Fibroblast of skin of left biceps (primary cell): ENCODE measurements at regions not wholly inside any gene's neighbourhood (a gene's known extent, or its start where the extent isn't known, plus 50 kb on each side); places are given as distances from the start of the nearest gene placed in this dataset.

Experiments
- DNase-seq, 2 experiments: peaks; one replicate each; pipeline ENCODE4 v3.0.0-alpha.2; 2013; ENCODE audit warnings: low read depth in 2 of 2

DNA sequence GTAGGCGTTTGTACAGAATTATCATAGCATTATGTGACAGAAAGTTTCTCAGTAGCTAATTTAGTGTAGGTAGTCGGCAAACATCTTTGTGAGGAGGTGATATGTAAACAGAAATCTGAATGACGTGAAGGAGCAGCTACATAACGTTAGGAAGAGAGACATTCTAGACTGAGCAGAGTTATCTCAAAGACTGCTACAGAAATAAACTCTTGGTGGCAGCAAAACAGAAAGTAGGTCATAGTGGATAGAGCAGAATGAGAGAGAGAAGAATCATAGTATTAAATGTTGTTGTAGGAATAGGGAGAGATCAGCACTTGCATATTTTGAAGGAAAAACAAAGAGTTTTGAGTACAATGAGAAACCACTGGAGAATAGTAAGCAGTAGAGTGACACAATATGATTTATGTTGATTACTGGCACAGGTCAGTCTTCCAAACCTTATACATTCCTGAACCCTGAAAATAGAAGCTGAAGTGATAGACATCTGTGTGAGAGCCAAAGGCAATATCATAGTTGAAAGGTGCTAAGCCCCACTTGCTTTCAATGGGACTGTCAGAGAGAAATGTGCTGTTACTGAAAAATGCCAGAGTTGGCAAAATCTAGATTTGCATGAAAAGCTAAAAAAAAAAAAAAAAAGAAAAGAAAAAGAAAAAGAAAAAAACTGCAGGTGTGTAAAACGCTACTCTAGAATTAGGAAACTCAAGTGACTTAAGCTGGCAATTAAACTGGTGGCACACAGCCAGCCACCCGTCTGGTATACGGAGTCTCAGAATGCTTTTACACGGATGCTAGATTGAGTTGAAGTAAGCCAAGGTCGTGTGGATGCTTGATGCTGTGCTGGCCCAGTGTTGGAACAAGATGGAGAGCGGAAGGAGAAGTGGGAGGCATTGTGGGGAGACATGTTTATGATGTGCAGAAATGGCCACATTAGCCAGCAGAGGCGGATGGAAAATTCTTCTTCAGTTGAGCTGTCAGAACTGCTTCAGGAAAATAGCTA, 750.2 kb upstream of the HS3ST1 start:
- no peak for DNase-seq

DNA sequence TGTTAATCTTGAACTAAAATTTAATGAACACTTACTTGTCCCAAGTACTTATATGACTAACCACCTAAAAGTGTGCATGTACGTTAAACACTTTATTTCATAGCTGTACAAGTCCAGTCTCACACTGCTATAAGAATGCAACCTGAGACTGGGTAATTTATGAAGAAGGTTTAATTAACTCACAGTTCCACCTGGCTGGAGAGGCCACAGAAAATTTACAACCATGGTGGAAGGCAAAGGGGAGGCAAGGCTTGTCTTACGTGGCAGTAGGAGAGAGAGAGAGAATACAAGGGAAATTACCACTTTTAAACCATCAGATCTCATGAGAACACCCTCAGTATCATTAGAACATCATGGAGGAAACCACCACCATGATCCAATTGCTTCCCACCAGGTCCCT, 748.7 kb upstream of the HS3ST1 start:
- DNase-seq, result no peak

DNA sequence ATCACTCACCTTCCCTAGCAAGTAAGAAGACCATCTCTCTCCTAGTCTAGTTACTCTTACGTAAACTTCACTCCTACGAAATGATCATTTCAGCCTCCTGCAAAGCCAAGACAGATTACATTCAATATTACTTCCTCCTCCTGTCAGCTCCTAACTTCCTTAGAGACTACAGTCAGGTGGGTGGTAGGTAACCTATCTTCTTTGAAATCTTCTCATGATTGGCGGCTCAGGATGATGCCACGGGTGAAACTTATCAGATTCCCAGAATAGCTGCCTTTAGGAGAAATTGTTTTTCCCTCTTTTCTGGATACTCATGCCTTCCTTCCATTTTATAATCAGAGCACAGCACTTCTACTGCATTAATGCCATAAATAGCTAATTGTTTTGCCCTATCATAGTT, 744.8 kb upstream of the HS3ST1 start:
- no peak for DNase-seq

DNA sequence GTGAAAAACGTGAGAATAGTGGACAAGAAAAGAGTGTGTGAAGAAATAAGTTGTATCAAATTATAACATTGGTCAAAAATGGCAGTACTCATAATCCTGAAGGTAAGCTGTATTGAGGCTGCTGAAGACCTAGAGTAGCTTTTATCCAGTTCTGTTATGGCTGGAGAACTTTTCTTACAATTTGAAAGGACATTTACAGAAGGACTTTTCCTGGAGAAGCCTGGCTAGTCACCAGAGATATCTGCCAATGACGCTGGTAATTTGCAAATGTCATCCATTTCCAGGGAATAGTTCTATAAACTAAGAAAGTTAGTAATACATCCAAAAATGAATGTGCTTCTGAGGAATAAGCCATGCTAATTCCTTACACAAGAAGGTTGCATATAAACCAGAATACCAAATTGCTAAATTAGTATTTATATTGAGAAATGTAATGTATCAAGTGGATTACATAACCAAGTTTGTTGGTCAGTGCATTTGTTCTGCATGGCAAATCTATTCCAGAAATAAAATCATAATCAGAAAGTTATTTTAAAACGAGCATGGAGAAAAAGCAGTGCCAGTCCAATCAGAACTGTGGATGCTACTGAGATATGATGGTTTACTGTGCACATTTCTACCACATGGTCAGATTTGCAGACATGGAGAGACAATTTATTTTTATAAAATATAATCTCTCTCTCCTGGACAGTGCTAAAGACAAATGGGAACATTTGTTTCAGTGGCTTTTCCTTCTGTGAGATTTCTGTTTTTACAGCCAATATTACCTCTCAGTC, 743.7 kb upstream of the HS3ST1 start:
- no peak for DNase-seq

DNA sequence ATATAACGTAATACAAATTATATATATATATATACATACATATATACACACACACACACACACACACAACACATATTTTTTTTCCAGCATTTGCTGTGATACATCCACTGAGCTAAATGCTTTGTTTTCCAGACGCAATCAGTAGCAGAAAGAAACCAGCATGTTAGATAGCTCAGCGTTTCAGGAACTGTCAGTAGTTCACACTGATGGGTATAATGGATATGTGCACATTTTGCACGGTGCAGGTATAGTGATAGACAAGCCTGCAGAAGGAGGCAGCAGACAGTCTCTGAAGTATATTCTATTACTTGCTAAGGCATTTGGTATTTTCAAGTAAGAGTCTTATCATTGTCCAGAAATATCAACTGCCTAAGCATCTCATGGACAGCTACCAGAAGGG, 741.6 kb upstream of the HS3ST1 start:
- no peak for DNase-seq

DNA sequence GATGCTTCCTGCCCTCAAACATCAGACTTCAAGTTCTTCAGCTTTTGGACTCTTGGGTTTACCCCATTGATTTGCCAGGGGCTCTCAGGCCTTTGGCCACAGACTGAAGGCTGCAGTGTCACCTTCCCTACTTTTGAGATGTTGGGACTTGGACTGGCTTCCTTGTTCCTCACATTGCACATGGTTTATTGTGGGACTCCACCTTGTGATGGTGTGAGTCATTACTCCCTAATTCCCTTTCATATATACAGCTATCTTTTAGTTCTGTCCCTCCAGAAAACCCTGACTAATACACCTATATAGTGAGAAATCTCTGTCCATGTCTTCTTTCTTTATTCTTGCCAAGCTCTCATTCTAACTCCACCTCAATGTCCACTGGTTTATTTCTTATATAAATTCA, 736.9 kb upstream of the HS3ST1 start:
- no peak for DNase-seq

DNA sequence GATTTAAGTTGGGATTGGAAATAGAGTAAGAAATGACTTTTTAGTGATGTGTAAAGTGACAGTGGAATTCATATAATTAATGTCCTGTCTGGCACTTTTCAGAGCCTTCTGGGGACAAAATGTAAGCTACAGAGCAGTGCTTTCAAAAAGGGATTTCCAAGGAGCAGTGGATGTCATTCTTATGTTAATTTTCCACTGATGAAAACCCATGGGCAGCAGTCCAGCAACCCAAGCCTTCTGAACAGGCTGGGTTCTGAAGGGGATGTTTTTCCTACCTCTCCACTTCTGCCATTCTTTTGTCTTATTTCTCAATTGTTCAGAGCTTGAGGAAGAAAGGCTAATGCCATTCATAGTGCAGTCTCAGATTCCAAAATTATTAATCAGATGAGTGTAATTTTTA, 717.6 kb upstream of the HS3ST1 start:
- no peak for DNase-seq

DNA sequence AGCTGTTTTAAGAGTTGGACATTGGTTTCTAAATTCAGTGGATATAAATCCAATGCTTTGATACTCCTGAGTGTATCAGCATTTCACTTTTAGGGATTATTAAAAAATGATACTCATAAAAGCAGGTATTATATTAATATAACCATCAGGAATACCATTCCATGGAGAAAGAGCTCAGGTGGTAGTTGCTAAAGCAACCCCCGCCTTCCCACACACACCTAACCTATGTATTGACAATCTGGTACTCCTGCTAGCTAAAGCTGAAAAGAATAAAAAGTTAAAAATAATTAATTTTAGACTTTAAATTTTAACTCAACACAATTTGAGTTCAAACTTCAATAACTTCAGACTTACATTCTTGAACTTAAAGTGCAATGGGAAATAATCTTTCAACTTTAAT, 717.1 kb upstream of the HS3ST1 start:
- no peak for DNase-seq

DNA sequence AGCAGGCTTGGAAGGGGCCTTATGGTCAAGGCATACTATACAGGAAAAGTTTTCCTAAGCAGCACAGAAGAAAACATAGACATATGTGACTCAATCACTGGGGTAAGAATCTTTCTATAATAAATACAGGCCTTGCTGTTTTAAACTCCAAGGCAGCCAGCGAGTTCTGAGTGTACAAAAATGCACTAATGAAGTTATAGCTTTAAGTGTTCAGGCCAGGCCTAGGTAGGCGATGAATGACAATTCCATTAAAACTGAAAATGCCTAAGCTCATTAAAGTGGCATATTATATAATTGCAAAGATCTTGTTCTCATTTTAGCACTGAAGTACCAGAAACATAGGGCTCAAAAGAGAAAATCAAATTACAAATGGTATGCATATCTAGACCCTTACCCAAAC, 716.4 kb upstream of the HS3ST1 start:
- DNase-seq, result no peak

DNA sequence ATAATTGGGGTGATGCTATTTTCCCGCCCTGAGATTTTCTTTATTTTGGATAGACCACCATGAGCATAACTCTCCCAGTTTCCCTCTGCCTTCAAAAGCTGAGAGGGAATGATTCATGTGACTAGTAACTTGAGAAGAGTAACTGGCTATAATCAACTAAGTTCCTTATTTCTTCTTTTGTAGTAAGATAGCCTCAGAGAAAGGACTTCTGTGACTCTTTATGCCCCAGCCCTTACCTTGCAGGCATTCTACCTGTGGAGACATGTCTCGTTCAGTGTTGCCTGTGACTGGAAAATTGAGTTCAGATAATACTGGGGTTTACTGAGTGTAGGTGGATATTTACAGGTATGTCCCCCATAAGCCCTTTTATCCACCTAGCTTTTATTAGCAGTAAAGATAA, 715.4 kb upstream of the HS3ST1 start:
- DNase-seq, result no peak

DNA sequence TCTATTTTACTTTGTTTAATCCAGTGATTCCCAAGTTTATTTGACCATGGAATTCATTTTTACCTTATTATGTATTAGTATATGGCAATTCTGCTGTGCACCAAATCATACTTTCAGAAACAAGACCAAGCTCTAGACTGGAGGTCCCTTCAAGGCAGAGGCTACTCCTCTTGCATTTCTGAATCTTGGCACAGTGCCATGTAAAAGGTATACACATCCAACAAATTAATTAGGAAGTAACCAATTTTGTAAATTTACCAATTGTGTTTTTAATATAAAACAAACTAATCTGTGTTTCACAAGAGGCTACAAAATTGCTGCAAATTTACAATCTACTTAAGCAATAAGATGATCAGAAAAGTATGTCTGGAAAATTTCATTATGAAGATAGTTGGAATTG, 712.2 kb upstream of the HS3ST1 start:
- no peak for DNase-seq

DNA sequence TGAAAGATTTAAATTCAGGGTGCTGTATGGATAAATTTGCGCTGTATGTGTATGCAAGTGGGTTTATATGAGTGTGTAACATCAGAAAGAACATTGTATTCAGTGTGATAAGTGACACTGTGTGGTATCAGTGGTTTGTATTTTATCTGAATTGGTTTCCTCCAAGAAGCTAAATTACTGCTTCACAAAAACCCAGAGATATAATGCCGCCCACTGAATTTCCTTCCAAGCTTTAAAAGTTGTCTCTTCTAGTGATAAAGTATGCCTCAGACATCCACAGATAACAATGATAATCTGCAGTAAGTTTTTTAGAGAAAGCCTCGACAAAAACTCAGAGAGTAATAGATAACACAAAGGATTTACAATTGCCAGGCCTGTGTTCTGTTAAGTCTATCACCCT, 710.6 kb upstream of the HS3ST1 start:
- DNase-seq, result no peak

DNA sequence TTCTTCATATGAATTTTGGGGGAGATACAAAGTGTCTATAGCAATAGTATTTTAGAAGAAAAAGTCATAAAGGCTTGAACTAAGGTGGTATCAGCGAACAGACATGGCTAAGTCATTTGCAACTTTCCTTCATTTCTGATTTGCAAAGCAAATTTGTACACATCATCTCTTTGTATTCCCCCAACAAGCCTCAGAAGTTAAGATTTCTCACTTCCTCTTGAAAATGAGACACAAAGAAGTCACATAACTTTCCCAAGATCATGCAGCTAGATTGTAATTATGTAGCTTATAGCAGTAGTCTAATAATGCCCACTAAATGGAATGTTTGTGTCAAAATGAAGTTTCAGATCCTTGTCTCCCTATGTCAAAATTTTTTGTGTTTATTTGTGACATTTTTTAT, 709.8 kb upstream of the HS3ST1 start:
- no peak for DNase-seq

DNA sequence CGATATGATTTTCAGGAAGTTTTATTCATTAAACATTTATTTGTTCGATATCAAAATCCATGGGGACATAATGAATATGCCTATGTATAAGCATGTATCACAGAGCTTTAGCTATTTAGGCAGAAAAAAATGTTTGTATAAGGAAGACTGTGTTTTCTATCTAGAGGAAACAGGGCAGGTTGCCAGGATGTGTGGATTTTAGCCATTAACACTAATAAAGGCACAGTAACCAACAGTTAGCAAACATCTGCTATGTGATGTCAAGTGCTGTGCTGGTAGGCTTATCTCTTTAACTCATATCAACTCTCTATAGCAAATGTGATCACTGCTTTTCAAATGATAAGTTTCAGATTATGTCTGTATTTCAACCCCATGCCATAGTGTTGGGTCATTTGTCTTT, 708.9 kb upstream of the HS3ST1 start:
- DNase-seq, result no peak

DNA sequence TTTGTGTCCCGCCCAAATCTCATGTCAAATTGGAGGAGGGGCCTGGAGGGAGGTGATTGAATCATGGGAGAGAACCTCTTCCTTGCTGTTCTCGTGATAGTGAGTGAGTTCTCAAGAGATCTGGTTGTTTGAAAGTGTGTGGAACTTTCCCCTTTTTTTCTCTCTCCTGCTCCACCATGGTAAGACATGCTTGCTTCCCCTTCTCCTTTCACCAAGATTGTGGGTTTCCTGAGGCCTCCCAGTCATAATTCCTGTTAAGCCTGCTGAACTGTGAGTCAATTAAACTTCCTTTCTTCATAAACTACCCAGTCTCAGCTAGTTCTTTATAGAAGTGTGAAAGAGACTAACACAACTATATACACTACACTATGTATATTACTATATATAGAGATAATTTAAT, 697.8 kb upstream of the HS3ST1 start:
- no peak for DNase-seq

DNA sequence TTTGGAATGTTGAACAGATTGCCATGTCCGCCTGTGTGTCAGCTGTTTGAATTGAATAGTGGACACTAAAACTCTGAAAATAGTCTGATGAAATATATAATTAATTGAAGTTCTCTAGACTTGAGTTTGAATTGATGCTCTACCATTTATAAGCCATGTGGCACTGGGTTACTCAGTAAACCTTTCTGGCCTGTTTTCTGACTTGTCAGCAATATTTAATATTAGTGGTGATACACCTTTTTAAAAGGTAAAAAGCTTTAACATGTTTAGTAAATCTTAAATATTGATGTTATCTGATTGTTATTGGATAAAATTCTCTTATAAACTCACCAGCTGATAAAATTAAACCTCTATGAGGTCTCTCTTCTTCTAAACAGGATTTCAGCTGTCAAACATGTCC, 695.4 kb upstream of the HS3ST1 start:
- DNase-seq, result no peak

DNA sequence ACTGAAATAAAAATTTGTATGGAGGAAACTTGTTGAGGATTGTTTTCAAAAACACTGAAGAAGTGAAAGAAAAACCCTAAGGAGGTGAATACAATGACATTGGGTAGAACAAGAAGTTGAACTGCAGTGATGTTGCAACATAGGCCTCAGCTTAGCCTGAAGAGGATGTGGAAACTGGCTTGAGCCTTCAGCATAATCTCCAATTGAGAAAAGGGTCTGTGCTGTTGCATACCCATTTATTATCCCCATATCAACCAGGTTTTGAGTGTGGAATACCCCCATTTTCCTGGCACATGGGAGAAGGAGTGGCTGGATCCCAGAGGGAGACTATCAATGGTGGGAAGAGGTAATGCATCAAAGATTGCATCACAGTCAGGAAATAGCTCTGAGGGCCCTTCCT, 695.0 kb upstream of the HS3ST1 start:
- no peak for DNase-seq

DNA sequence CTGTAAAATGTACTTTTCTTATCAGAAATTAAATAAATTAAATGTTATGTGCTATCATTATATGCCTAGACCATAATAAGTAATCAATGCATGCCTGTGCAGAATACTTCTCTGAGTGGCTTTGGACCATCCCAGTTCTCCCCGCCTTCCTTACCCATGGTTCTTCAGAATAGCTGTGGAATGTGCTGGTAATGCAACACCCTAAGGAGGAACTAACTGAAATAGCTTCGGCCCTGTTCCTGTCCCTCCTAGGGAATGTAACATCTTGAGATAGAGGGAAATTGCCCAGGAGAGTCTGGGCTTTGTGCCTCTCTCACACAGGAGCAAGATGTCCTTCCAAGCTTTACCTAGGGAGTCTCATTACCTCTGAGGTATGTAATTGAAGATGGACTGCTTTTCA, 693.6 kb upstream of the HS3ST1 start:
- DNase-seq, result no peak

DNA sequence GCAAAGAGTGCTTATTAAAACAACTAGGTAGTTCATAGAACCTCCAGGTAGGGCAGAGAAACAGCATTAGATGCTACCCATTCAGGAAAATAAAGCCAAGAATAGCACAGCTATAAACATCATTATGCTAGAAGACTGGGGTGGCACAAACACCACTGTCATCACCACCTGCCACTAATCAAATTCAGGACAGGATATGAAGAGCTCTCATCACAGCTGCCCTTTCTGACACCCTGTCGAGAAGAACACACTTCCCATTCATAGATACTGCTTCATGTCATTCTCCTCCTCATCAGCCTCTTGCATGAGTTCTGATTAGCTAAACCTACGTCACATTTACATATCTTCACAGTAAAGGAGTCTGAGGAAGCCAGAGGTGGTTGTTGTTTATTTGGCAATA, 692.3 kb upstream of the HS3ST1 start:
- no peak for DNase-seq

DNA sequence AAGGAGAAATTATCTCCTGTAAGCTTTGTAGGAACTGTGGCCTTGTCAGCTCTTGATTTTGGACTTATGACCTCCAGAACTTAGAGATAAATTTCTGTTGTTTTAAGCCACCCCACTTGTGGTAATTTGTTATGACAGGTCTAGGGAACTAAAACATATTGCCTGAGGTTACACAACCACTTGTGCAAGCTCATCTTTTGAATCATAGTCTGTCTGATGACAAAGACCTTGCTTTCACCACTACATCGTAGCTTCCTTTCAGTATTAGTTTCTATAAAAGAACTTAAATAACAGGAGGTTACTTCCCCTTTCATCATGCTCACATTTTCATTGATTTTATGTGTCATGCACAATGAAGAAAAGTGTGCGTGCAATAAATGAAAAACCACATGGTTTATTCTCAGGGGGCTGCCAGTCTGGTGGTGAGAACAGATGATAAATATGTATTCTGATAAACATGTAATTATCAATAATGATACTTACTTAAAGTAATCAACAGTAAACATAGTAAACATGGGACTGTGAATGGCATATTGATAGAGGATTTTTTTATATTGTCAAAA, 690.0 kb upstream of the HS3ST1 start:
- DNase-seq, result no peak

DNA sequence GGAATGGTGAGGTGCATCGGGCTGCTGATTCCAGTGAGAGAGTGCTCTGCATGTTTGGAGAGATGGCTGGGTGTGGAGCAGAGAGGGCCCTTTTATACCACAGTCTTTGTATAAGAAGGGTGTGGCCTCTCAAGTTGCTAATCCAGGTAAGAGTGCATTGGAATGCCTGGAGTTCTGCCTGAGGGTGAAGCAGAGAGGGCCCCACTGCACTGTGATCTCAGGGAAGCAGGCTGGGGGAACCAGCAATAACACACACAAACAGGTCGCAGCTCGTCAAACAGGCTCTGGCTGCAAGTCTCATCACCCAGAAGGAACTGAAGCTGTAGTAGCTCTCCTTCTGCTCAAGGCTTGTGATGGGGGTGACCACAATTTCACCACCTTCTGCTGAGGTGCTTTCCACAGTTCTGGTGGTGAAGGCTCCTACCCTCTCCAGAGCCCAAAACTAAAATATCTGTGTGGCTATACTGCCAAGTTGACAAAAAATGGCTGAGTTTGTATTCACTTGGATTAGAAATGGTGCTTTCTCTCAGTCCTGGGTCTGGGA, 687.4 kb upstream of the HS3ST1 start:
- DNase-seq, result no peak

DNA sequence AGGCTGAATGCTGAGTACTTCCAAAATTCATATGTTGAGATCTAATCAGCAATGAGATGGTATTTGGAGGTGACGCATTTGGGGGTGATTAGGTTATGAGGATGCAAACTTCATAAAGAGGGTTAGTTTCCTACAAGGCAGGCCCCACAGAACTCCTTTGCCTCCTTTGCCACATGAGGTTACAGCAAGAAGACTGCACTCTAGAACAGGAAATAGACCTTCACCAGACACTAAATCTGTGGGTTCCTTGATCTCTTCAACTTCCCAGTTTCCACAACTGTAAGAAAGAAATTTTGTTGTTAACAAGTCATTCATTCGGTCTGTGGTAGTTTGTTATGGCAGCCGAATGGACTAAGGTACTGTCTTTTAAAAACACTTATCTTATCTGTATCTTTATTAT, 681.9 kb upstream of the HS3ST1 start:
- DNase-seq, result no peak
